ENCODE measurements at regions not wholly inside any gene's neighbourhood (a gene's known extent, or its start where the extent isn't known, plus 50 kb on each side); places are given as distances from the start of the nearest gene placed in this dataset.

DNA sequence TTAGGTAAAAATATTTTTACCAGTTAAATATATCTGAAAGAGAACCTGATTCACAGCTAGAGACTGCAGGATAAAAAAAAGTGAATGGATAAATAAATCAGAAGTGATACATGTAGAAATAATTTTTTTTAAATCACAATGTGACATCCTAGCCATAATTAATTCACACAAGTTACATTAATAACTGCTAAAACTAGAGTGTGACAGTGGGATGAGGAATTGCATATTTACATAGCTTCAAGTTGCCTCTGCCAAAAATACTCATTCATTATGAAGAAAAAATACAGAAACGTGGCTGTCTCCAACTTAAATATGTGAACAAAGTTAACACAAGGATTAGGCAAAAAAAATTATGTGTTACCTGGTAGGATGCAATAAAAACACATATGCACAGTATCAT lies 473.5 kb upstream of the SEMA3A start:
- TF ChIP-seq, protein P1, sequence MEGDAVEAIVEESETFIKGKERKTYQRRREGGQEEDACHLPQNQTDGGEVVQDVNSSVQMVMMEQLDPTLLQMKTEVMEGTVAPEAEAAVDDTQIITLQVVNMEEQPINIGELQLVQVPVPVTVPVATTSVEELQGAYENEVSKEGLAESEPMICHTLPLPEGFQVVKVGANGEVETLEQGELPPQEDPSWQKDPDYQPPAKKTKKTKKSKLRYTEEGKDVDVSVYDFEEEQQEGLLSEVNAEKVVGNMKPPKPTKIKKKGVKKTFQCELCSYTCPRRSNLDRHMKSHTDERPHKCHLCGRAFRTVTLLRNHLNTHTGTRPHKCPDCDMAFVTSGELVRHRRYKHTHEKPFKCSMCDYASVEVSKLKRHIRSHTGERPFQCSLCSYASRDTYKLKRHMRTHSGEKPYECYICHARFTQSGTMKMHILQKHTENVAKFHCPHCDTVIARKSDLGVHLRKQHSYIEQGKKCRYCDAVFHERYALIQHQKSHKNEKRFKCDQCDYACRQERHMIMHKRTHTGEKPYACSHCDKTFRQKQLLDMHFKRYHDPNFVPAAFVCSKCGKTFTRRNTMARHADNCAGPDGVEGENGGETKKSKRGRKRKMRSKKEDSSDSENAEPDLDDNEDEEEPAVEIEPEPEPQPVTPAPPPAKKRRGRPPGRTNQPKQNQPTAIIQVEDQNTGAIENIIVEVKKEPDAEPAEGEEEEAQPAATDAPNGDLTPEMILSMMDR (IDR thresholded peaks at IDR 0.05; ENCODE audit: low read depth, low read length): no peak
- no peak overlapping the region for H3K27ac ChIP-seq (ENCODE audit: low read depth, low read length)
- no peaks in the 10 kb centered on the region for H3K27me3 ChIP-seq (ENCODE audit: control insufficient read depth, insufficient read depth, low read length)
- ChIA-PET CTCF (no interaction called here), POLR2A (no interaction called here)
- DNase-seq (ENCODE audit: low read depth, low spot score): no peak
- no peak overlapping the region for H3K4me3 ChIP-seq (ENCODE audit: low read depth, low read length)
- H3K9me3 ChIP-seq (ENCODE audit: control insufficient read depth, insufficient read depth, low read length): no peaks in the 10 kb centered on the region

DNA sequence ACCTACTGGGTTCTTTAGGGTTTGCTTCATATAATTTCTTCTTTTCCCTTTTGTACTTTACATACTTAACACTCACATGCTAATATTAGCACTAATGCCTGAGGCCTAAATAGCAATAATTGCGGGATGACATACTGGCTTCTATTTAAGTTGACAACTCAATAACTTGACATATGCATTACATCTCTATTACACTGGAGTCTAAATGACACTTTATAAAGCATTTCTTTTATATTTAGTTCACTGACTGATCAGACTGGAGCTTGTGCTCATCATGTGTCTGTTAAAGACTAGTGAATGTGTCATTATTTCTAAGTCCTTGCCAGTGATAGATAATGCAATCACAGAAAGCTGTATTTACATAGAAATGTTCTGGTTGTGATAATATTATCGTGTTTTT lies 472.1 kb upstream of the SEMA3A start:
- no peak for DNase-seq (ENCODE audit: low read depth, low spot score)
- POLR2A ChIA-PET: no interaction called here
- TF ChIP-seq, protein P1 (IDR thresholded peaks at IDR 0.05; ENCODE audit: low read depth, low read length): no peak
- no peaks in the 10 kb centered on the region for H3K27me3 ChIP-seq (ENCODE audit: control insufficient read depth, insufficient read depth, low read length)
- no peak overlapping the region for H3K27ac ChIP-seq (ENCODE audit: low read depth, low read length)
- no peak overlapping the region for H3K4me3 ChIP-seq (ENCODE audit: low read depth, low read length)
- CTCF ChIA-PET: no interaction called here
- H3K9me3 ChIP-seq (ENCODE audit: control insufficient read depth, insufficient read depth, low read length): no peaks in the 10 kb centered on the region

DNA sequence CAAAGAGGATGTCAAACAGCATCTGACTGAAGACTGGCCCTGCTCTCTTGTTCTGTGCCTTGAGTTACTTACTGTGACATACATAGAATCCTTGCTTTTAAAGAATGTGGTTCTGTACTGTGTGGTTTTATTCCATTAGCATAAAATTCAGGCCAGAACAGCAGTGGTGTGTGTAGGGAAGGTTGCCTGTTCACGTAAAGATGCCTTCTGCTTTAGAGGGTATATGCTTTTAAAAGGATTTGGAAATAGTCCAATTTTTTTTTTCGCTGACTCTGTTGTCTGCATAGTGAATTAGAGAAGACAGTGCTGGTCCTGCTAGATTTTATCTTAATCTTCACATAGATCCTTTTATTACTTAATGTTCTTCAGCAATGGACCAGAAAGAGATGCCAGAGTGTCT lies 470.8 kb upstream of the SEMA3A start:
- H3K9me3 ChIP-seq (ENCODE audit: control insufficient read depth, insufficient read depth, low read length): no peaks in the 10 kb centered on the region
- ChIA-PET CTCF (no interaction called here), POLR2A (no interaction called here)
- no peak overlapping the region for H3K4me3 ChIP-seq (ENCODE audit: low read depth, low read length)
- DNase-seq (ENCODE audit: low read depth, low spot score): no peak
- TF ChIP-seq, protein P1 (IDR thresholded peaks at IDR 0.05; ENCODE audit: low read depth, low read length): no peak
- no peak overlapping the region for H3K27ac ChIP-seq (ENCODE audit: low read depth, low read length)
- H3K27me3 ChIP-seq (ENCODE audit: control insufficient read depth, insufficient read depth, low read length): no peaks in the 10 kb centered on the region

DNA sequence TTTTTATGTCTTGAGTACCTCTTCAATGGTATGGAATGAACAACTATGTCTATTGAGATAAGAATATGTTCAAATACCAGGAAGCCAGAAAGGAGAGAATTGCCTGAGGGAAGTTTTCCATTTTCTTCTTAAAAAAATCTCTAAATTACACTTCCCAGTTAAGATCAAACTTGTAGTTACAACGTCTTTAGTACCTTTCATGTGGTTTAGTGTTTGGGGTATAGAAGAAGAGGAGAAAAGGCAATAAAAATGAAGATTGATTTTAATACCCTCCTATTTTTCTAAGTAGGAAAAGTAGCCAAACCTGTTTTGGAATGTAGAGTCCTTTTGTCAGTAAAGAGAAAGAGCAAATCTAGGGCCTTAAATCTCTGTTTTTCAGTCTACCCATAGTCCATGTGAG lies 470.0 kb upstream of the SEMA3A start:
- no peak overlapping the region for H3K4me3 ChIP-seq (ENCODE audit: low read depth, low read length)
- TF ChIP-seq, protein P1 (IDR thresholded peaks at IDR 0.05; ENCODE audit: low read depth, low read length): no peak
- CTCF ChIA-PET: no interaction called here
- POLR2A ChIA-PET: no interaction called here
- no peaks in the 10 kb centered on the region for H3K27me3 ChIP-seq (ENCODE audit: control insufficient read depth, insufficient read depth, low read length)
- no peak for DNase-seq (ENCODE audit: low read depth, low spot score)
- no peaks in the 10 kb centered on the region for H3K9me3 ChIP-seq (ENCODE audit: control insufficient read depth, insufficient read depth, low read length)
- H3K27ac ChIP-seq (ENCODE audit: low read depth, low read length): no peak overlapping the region

DNA sequence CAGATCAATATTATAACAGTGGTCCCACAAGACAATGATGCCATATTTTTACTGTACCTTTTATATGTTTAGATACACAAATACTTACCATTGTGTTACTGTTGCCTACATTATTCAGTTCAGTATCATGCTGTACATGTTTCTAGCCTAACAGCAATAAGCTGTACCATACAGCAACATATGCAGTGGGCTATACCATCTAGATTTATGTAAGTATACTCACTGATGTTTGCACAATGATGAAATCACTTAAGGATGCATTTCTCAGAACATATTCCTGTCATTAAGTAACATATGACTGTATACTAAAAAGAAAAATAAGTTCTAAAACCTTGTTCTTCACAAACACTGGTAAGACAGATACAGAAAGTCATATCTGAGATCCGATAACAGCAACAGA lies 468.6 kb upstream of the SEMA3A start:
- Histone ChIP-seq H3K27me3 (ENCODE audit: control insufficient read depth, insufficient read depth, low read length) (no peaks in the 10 kb centered on the region), H3K4me3 (ENCODE audit: low read depth, low read length) (no peak overlapping the region), H3K27ac (ENCODE audit: low read depth, low read length) (no peak overlapping the region), H3K9me3 (ENCODE audit: control insufficient read depth, insufficient read depth, low read length) (no peaks in the 10 kb centered on the region)
- POLR2A ChIA-PET: no interaction called here
- DNase-seq (ENCODE audit: low read depth, low spot score): no peak
- CTCF ChIA-PET: interaction anchor here (1.1 kb wide), 1 partner anchor 9 kb away, joined by 3 read pairs; no protein-coding TSS in a partner anchor
- TF ChIP-seq, protein P1 (IDR thresholded peaks at IDR 0.05; ENCODE audit: low read depth, low read length): no peak

Measured in AG04450 (cell line).